ENCODE measurements at regions not wholly inside any gene's neighbourhood (a gene's known extent, or its start where the extent isn't known, plus 50 kb on each side); places are given as distances from the start of the nearest gene placed in this dataset.

DNA sequence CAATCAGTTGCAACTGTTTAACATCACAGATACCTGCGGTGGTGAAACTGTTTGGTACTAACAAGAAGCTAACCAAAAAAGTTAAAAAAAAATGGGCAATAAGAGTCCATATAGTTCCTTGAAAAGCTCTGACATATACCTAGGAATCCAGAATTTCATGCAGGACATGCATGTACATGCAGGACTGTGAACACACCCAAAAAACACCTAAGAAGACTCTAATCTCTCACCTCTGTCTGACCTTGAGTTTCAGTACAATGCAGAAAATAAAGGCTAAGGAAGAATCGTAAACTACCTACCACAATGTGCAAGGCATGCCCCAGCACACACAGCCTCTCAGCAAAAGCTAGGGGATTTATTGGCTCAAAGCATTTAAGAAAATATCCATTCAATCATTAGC, 110.7 kb upstream of the GOLGA8J start:
- no peak for DNase-seq (ENCODE audit: low read depth in 1 of 2, low spot score in 1 of 2)
- H3K4me3 ChIP-seq (replicated peaks; ENCODE audit: insufficient read depth, low read length) = no peak overlapping the region
- no peak for TF ChIP-seq GABPA (IDR thresholded peaks at IDR 0.05; ENCODE audit: low read depth)
- no peak for TF ChIP-seq REST (IDR thresholded peaks at IDR 0.05; ENCODE audit: insufficient replicate concordance, low read depth)
- TF ChIP-seq SPI1 (IDR thresholded peaks at IDR 0.05; ENCODE audit: borderline replicate concordance, low read depth) = no peak
- no peak for TF ChIP-seq POLR2AphosphoS5 (IDR thresholded peaks at IDR 0.05; ENCODE audit: low read depth)
- no peak for TF ChIP-seq CTCF (IDR thresholded peaks at IDR 0.05; ENCODE audit: insufficient read depth, low read length)
- peaks cover 34% of the 10 kb centered on the region for H3K27me3 ChIP-seq (ENCODE audit: insufficient read depth, poor library complexity, severe bottlenecking)
- no peak overlapping the region for H3K27ac ChIP-seq (replicated peaks)

GRCh38 chr15:29970402-29970695, 112.4 kb upstream of the GOLGA8J start:
- no peak for DNase-seq (ENCODE audit: low read depth in 1 of 2, low spot score in 1 of 2)
- Histone ChIP-seq H3K27ac (replicated peaks) (no peak overlapping the region), H3K4me3 (replicated peaks; ENCODE audit: insufficient read depth, low read length) (no peak overlapping the region), H3K27me3 (ENCODE audit: insufficient read depth, poor library complexity, severe bottlenecking) (peaks cover 42% of the 10 kb centered on the region)
- TF ChIP-seq POLR2AphosphoS5 (IDR thresholded peaks at IDR 0.05; ENCODE audit: low read depth) (no peak), CTCF (IDR thresholded peaks at IDR 0.05; ENCODE audit: insufficient read depth, low read length) (no peak)

DNA sequence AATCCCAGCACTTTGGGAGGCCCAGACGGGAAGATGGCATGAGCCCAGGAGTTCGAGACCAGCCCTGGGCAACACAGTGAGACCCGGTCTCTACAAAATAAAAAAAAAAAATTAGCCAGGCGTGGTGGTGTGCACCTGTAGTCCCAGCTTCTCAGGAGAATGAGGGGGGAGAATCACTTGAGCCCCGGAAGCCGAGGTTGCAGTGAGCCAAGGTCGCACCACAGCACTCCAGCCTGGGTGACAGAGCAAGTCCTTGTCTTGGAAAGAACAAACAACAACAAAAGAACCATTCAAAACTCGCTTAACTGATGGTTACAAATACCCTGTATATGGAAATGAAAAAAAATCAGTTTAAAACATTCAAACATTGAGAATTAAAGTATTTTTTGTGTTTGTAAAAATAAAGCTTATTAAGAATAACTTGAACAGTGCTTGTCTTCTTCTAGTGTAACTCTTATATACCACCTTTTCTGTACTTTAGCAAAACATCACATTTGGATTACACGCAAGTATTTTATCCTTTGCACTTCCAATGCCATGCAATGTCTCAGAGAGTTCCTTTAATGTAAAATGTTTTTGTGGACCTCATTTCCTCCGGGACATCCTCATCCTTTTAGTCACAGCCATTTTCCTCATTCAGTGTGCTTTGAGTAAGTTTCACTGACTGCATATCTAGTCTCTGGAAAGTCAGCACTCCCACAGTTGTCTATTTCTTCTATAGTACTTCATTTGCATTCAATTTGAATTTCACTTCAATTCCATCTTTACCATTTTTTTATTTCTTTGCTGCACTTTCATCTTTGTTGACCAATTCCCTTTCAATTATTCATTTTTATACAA, 113.0 kb upstream of the GOLGA8J start:
- H3K4me3 ChIP-seq (replicated peaks; ENCODE audit: insufficient read depth, low read length) = no peak overlapping the region
- H3K27ac ChIP-seq (replicated peaks) = no peak overlapping the region
- DNase-seq (ENCODE audit: low read depth in 1 of 2, low spot score in 1 of 2) = no peak
- TF ChIP-seq REST (IDR thresholded peaks at IDR 0.05; ENCODE audit: insufficient replicate concordance, low read depth) (no peak), POLR2AphosphoS5 (IDR thresholded peaks at IDR 0.05; ENCODE audit: low read depth) (no peak), GABPA (IDR thresholded peaks at IDR 0.05; ENCODE audit: low read depth) (no peak), CTCF (IDR thresholded peaks at IDR 0.05; ENCODE audit: insufficient read depth, low read length) (no peak), SPI1 (IDR thresholded peaks at IDR 0.05; ENCODE audit: borderline replicate concordance, low read depth) (no peak)
- H3K27me3 ChIP-seq (ENCODE audit: insufficient read depth, poor library complexity, severe bottlenecking) = peaks cover 42% of the 10 kb centered on the region
